Activated naive CD8-positive, alpha-beta T cell treated with anti-CD3 and anti-CD28 coated beads for 36 hours (primary cell): ENCODE measurements at regions not wholly inside any gene's neighbourhood (a gene's known extent, or its start where the extent isn't known, plus 50 kb on each side); places are given as distances from the start of the nearest gene placed in this dataset.

Source experiments
- DNase-seq: peaks from one replicate; pipeline ENCODE4 v3.0.0; 2021
- H3K27ac Mint-ChIP-seq: one replicate; pipeline ENCODE4 v1.8.0; 2022; ENCODE audit warnings: mild to moderate bottlenecking, moderate library complexity, mixed read lengths
- H3K27me3 Mint-ChIP-seq: one replicate; pipeline ENCODE4 v1.8.0; 2022; ENCODE audit warnings: mild to moderate bottlenecking, mixed read lengths
- H3K36me3 Mint-ChIP-seq: one replicate; pipeline ENCODE4 v1.8.0; 2021; ENCODE audit warnings: mild to moderate bottlenecking, mixed read lengths
- H3K4me1 Mint-ChIP-seq: one replicate; pipeline ENCODE4 v1.8.0; 2021; ENCODE audit warnings: mixed read lengths
- H3K4me3 Mint-ChIP-seq: one replicate; pipeline ENCODE4 v1.8.0; 2022; ENCODE audit warnings: mild to moderate bottlenecking, moderate library complexity, mixed read lengths
- H3K9me3 Mint-ChIP-seq: one replicate; pipeline ENCODE4 v1.8.0; 2022; ENCODE audit warnings: mixed read lengths

DNA sequence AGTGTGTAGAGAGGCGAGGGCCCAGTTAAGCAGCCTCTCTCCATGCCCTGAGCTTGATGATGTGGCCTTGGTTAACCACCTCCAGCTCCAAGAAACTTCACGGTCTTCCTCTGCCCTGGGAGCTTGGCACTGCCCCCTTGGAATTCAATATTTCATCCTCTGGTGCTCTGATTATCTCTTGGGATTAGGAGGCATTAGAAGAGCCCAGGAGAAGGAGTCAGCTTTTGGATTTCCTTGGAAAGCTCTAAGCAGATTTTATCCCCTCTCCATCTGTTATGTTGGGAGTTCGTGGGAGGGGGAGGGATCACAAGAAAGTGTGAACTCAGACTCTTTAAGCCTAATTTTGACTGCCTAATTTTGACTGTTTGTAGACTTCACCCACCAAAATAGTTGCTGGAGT, 132.7 kb upstream of the AGBL1 start:
- Mint-ChIP-seq H3K36me3 (no peaks in the 10 kb centered on the region), H3K27ac (no peak overlapping the region), H3K4me3 (no peak overlapping the region), H3K4me1 (no peaks in the 10 kb centered on the region), H3K9me3 (no peaks in the 10 kb centered on the region), H3K27me3 (peaks cover 3% of the 10 kb centered on the region)
- DNase-seq, result no peak

DNA sequence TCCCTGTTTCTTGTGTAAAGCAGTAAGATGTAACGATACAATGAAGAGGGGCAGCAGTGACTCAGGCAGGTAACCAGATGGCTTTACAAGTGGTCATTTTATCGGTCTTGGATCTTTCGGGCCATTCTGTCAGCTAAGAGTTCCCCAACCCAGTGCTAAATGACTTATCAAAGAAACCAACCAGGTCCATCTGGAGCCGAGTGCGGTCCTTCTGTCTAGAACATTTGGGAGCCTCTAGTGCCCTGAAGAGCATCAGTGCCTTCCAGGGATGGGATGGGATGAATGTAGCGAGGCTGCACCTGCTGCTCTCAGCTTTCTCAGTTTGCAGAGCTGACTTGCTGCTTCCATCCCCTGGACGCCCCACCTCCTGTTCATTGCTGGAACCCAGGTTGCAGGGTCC, 131.7 kb upstream of the AGBL1 start:
- Mint-ChIP-seq H3K27ac (no peak overlapping the region), H3K36me3 (no peaks in the 10 kb centered on the region), H3K4me3 (no peak overlapping the region), H3K27me3 (peaks cover 8% of the 10 kb centered on the region), H3K9me3 (no peaks in the 10 kb centered on the region), H3K4me1 (no peaks in the 10 kb centered on the region)
- no peak for DNase-seq

DNA sequence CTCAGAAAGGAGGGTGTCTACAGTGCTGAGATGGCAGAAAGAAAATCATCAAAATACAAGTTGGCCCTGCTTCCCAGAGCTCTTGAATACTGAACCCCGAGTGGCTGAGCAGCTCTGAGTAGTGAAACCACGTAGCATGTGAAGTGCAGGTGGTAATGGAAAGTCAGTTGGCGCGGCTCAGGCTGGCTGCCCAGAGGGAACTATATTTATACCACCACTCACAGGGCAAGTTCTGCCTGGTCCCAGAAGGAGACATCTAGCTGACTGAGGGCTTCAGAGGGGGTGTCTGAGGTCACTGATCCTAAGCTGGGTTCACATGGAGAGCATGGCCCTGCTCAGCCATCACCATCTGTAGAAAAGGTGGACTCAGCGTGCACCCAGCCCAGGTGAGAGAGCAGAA, 129.6 kb upstream of the AGBL1 start:
- Mint-ChIP-seq H3K27me3 (peaks cover 15% of the 10 kb centered on the region), H3K9me3 (no peaks in the 10 kb centered on the region), H3K4me3 (no peak overlapping the region), H3K4me1 (no peaks in the 10 kb centered on the region), H3K36me3 (no peaks in the 10 kb centered on the region), H3K27ac (no peak overlapping the region)
- DNase-seq, result no peak

DNA sequence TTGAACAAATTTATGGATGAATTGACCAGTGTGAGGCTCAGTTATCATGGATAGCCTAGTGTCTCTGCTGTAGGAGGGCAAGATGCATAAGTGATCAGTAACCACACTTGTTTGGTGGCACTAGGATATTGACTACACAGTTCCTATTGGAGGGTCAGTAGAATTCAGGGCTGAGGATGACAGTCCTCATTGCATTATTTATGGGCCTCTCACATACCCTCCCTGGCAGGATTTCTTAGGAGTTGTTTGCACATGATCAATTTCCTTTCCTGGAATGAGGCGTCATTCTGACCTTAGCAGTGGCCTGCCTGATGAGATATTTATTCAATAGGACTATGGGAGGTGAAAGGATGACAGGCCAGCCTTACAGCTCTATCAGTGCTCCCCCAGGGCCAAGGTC, 125.1 kb upstream of the AGBL1 start:
- no peaks in the 10 kb centered on the region for H3K9me3 Mint-ChIP-seq
- H3K4me1 Mint-ChIP-seq, result peaks cover 3% of the 10 kb centered on the region
- H3K27me3 Mint-ChIP-seq, result peaks cover 18% of the 10 kb centered on the region
- no peak overlapping the region for H3K27ac Mint-ChIP-seq
- H3K4me3 Mint-ChIP-seq, result no peak overlapping the region
- DNase-seq, result no peak
- no peaks in the 10 kb centered on the region for H3K36me3 Mint-ChIP-seq

DNA sequence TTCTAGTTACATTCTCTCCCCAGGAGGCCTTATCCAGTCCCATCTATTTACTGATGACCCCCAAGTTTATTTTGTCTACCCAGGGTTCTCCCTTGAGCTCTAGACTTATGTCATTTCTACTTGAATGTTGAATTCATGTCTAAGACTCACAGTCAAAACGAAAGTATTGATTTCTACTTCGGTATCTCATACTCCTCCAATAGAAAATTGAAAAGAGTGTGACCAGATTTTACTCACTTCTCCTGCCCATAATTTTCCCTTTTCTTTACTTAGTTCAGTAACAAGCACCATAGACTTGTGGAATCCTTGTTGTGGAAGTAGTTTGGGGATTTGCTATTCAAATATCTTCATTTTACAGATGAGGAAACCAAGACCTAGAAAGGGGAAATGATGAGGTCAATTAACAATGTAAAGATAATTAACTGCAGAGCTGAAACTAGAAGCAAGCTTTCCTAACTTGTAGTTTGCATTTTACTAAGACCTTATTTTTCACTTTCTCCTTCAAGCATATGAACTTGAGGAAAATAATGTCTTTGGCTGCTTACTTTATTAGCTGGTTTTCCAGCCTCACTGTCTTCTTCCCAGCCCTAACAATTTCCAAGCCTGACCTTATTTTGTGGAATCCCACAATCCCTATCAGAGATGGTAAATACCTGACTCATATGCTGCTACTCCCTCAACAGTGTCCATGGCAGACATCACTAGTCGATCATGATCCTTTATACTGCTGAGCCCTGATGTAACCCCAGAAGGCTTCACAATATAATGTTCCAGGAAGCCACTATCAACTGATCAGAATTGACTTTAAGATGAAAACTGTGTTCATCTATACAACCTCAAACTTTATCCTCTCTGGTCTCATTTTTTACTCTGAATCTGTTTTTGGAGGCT, 123.9 kb upstream of the AGBL1 start:
- Mint-ChIP-seq H3K27me3 (peaks cover 22% of the 10 kb centered on the region), H3K9me3 (no peaks in the 10 kb centered on the region), H3K36me3 (no peaks in the 10 kb centered on the region), H3K4me1 (peaks cover 3% of the 10 kb centered on the region), H3K27ac (no peak overlapping the region), H3K4me3 (no peak overlapping the region)
- no peak for DNase-seq

DNA sequence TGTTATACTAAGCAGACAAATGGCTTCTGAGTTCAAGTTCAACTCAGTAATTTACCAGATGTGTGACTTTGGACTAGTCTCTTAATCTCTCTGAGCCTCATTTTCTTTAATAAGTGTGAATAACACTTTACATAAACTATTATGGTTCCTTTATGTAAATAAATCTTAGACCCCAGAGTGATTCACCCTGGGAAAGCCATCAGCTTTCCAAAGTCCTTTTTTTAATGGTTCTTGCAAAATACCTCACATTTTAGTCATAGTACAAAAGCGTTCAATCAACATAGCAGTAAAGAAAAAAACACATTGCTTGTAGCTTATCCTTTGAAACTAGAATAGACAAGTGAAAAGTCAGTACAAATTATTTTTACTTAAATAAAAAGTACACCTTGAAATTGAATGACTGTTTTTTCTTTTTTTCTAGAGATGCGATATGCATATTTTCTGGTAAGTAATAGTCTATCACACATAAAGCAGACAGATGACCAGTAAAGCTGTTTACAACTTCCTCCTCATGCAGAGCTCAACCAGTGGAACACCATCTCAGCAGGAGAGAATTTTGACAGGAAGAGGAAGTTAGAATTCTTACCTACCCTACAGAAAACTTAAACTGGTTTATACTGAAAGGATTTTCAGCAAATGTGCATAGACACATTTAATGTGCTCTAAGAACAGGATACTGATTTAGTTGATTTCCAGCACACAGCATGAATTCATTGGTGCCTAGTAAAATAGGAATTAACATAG, 123.0 kb upstream of the AGBL1 start:
- Mint-ChIP-seq H3K4me3 (no peak overlapping the region), H3K27ac (no peak overlapping the region), H3K4me1 (peaks cover 3% of the 10 kb centered on the region), H3K27me3 (peaks cover 19% of the 10 kb centered on the region), H3K9me3 (no peaks in the 10 kb centered on the region), H3K36me3 (no peaks in the 10 kb centered on the region)
- no peak for DNase-seq

DNA sequence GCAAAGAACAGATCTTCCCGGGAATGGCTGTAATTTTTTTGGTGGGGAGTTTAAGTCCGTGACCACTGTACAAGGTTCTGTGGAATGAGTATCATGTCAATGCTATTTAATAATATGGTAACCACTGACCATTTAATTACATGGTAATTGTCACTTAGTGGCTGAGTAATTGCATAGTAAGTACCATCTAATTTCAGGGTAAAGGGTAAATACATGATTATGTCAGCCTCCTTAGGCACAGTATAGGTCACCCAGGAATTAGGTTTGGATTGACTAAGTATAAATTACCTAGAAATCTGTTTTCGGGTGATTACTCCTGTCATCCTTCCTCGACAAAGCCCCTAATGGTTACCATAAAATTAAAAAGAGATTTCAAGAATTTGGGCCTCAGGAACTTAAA, 120.1 kb upstream of the AGBL1 start:
- no peak overlapping the region for H3K27ac Mint-ChIP-seq
- peaks cover 3% of the 10 kb centered on the region for H3K4me1 Mint-ChIP-seq
- no peak overlapping the region for H3K4me3 Mint-ChIP-seq
- H3K9me3 Mint-ChIP-seq, result no peaks in the 10 kb centered on the region
- DNase-seq, result no peak
- peaks cover 9% of the 10 kb centered on the region for H3K27me3 Mint-ChIP-seq
- no peaks in the 10 kb centered on the region for H3K36me3 Mint-ChIP-seq

DNA sequence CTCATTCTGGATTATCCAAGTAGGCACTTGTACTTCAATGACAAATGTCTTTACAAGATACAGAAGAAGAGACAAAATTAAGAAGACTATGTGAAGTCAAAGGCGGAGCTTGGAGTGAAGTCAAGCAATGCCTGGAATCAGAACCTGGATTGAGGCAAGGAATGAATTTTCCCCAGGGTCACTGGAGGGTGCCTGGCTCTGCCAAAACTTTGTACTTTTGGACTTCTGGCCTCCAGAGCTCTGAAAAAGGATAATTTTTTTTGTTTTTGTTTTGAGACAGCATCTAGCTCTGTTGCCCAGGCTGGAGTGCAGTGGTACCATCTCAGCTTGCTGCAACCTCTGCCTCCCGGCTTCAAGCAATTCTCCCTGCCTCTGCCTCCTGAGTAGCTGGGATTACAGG, 119.3 kb upstream of the AGBL1 start:
- H3K4me1 Mint-ChIP-seq, result peaks cover under 1% of the 10 kb centered on the region
- H3K36me3 Mint-ChIP-seq, result no peaks in the 10 kb centered on the region
- no peak overlapping the region for H3K27ac Mint-ChIP-seq
- H3K4me3 Mint-ChIP-seq, result no peak overlapping the region
- H3K27me3 Mint-ChIP-seq, result peaks cover 5% of the 10 kb centered on the region
- DNase-seq, result no peak
- H3K9me3 Mint-ChIP-seq, result no peaks in the 10 kb centered on the region

DNA sequence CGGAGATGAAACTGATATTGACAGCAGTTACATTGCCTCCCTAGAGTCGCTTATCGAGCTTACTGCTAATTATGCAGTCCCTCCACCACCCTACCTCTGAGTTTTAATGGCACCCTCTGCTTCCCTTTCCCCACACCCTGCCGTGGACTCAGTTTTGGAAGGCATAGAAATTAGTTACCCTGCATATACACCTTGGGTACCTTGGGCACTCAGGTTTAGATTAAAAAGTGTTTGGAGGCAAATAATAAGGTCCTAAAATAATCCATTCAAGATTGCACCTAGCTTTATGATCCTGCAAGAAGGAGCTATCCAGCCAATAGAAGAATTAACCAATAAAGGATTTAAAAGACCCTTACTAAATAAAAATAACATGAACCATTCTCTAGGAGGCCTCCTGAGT, 117.8 kb upstream of the AGBL1 start:
- H3K27ac Mint-ChIP-seq, result no peak overlapping the region
- no peaks in the 10 kb centered on the region for H3K9me3 Mint-ChIP-seq
- H3K27me3 Mint-ChIP-seq, result peaks cover 4% of the 10 kb centered on the region
- no peak overlapping the region for H3K4me3 Mint-ChIP-seq
- no peaks in the 10 kb centered on the region for H3K36me3 Mint-ChIP-seq
- no peaks in the 10 kb centered on the region for H3K4me1 Mint-ChIP-seq
- no peak for DNase-seq

DNA sequence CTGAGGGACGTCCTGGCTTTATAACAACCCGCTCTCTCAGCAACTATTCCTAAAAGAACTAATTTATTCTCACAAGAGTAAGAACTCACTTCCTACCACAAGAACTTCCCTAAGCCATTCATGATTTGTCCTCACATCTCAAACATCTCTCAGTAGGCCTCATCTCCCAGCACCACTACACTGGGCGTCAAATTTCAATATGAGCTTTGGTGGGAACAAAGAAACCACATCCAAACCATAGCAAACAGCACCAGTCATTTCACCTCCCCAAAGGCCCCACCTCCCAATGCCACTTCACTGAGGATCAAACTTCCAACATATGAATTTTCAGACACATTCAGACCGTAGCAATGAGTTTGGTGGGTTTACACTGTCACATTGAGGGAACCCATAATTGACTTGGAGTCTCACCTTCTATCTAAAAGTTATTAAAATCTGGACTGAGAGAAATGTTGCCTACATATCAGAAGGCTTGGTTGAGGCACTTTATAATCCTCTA, 116.4 kb upstream of the AGBL1 start:
- DNase-seq, result no peak
- Mint-ChIP-seq H3K4me3 (no peak overlapping the region), H3K27ac (no peak overlapping the region), H3K27me3 (peaks cover 4% of the 10 kb centered on the region), H3K36me3 (no peaks in the 10 kb centered on the region), H3K4me1 (no peaks in the 10 kb centered on the region), H3K9me3 (no peaks in the 10 kb centered on the region)

DNA sequence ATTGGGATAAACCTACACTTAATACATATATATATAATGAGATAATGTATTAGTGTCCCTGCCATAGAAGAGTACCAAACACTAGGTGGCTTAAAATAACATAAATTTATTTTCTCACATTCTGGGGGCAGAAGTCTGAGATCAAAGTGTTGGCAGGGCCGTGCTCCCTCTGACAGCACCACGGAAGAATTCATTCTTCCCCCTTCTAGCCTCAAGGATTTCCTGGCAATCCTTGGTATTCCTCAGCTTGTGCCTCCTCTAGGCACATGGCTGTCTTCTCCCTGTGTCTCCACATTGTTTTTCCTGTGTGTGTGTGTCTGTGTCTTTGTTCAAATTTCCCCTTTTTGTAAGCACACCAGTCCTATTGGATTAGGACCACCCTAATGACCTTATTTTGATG, 115.2 kb upstream of the AGBL1 start:
- Mint-ChIP-seq H3K9me3 (no peaks in the 10 kb centered on the region), H3K4me1 (no peaks in the 10 kb centered on the region), H3K36me3 (no peaks in the 10 kb centered on the region), H3K27me3 (peaks cover 4% of the 10 kb centered on the region), H3K4me3 (no peak overlapping the region), H3K27ac (no peak overlapping the region)
- DNase-seq, result no peak

DNA sequence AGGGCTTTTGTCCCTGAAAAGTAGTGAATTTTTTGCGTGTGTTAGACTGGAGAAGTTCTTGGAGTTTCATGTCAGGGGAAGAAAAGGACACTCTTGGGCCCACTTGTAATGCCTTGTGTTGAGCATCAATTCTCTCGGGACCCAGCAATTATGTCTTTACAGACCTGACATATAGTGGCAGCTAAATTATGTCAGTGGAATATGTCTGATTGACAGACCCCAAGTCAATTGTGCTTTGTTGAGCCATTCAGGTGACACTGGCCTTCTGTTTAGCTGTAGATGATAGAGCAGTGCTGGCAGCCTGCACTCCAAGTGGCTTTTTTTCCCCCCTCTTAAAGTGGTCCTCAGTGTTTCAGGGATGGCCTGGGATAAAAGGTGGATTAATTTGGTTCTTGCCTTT, 112.1 kb upstream of the AGBL1 start:
- H3K9me3 Mint-ChIP-seq, result no peaks in the 10 kb centered on the region
- no peak overlapping the region for H3K4me3 Mint-ChIP-seq
- H3K4me1 Mint-ChIP-seq, result no peaks in the 10 kb centered on the region
- no peak for DNase-seq
- H3K36me3 Mint-ChIP-seq, result no peaks in the 10 kb centered on the region
- H3K27ac Mint-ChIP-seq, result no peak overlapping the region
- no peaks in the 10 kb centered on the region for H3K27me3 Mint-ChIP-seq

DNA sequence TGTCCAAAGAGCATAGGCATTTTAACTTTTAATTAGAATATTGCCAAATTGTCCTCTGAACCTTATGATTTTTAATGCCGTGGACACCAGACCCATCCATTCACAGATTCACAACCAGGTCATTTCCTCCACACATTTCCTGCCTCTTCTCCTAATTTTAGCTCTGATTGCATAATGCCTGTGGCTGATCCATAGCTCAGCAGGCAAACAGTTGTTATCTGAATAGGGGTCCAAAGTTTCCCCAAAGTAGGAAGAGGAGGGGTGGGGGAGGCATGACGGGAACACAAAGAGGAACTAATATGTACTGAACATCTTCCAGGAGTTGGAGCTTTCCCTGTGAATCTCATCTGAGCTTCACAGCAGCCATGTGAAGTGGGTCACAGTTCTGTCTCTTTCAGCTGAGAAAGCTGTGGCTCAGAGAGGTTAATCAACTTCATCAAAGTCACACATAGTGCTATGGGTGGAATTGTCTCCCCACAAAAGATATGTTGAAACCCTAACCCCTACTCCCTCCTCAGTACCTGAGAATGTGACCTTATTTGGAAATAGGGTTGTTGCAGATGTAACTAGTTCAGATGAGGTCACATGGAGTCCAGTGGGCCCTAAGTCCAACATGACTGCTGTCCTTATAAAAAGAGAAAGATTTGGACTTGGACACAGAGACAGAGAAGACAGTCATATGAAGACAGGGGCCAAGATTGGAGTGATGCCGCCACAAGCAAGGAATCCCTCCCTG, 106.7 kb upstream of the AGBL1 start:
- Mint-ChIP-seq H3K4me1 (no peaks in the 10 kb centered on the region), H3K27ac (no peak overlapping the region), H3K4me3 (no peak overlapping the region), H3K27me3 (peaks cover 16% of the 10 kb centered on the region), H3K36me3 (no peaks in the 10 kb centered on the region), H3K9me3 (no peaks in the 10 kb centered on the region)
- no peak for DNase-seq

DNA sequence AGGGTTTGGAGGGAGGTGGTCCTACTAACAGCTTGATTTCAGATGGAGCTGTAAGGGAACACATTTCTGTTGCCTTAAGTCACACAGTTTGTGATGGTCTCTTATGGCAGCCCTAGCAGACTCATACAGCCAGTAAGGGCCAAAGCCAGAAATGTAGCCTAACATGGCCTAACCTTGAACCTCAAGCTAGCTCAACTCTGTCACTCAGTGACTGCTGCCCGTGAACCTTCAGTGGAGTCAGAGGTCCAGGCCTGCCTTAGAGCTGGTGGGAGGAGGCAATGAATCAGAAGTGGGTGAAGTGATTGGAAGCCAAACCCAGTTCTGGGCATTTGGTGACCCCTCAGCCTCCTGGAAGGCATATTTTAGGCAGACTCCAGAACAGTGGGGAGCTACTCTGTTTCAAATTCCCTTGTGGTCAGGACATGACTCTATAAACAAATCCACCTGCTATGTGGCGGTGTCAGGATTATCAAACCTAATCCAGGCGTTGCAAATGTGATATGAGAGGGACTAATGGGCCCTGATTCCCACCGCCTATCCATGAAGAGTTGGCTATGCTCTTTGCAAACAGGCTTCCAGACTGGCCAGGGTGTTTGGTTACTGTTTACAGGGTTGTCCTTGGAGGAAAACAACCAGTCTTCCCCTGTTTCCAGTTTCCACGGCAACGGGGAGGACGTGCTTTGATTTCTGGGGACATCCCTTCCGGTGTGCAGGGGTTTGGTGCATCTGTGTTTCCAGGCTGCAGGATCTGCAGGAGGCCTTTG, 105.9 kb upstream of the AGBL1 start:
- no peak for DNase-seq
- Mint-ChIP-seq H3K9me3 (no peaks in the 10 kb centered on the region), H3K4me1 (no peaks in the 10 kb centered on the region)

DNA sequence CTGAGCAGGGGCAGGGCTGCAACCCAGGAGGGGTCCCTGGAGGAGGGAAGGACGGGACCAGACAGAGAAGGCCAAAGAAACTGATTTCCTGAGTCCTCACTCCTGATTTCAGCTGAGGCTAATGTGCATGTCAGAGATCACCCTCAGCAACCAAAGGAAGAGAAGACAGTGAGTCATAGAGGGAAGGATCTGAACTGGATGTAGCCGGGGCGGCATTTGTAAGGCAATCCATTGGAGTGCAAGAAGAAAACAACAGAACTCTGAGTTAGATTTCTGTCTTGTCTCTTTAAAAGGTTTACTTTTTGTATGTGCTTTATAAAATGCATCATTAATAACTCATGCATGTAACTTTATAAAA, 105.3 kb upstream of the AGBL1 start:
- H3K4me3 Mint-ChIP-seq, result no peak overlapping the region
- no peaks in the 10 kb centered on the region for H3K4me1 Mint-ChIP-seq
- no peaks in the 10 kb centered on the region for H3K9me3 Mint-ChIP-seq
- peaks cover 21% of the 10 kb centered on the region for H3K27me3 Mint-ChIP-seq
- no peak overlapping the region for H3K27ac Mint-ChIP-seq
- no peaks in the 10 kb centered on the region for H3K36me3 Mint-ChIP-seq
- no peak for DNase-seq

More for the DNA sequence above, 105.9 kb upstream of the AGBL1 start:
- Mint-ChIP-seq H3K4me3 (no peak overlapping the region), H3K27ac (no peak overlapping the region), H3K36me3 (no peaks in the 10 kb centered on the region), H3K27me3 (peaks cover 16% of the 10 kb centered on the region)
